ENCODE measurements at regions not wholly inside any gene's neighbourhood (a gene's known extent, or its start where the extent isn't known, plus 50 kb on each side); places are given as distances from the start of the nearest gene placed in this dataset.

- no peak overlapping the region for H3K27ac Mint-ChIP-seq (ENCODE audit: unreplicated experiment)
Measured at GRCh38 chrX:4253092-4253491, 539.6 kb upstream of the PRKX start.

GRCh38 chrX:4249401-4249800 lies 536.0 kb upstream of the PRKX start:
- no peak for DNase-seq (ENCODE audit: low spot score)
- TF ChIP-seq, protein P1, sequence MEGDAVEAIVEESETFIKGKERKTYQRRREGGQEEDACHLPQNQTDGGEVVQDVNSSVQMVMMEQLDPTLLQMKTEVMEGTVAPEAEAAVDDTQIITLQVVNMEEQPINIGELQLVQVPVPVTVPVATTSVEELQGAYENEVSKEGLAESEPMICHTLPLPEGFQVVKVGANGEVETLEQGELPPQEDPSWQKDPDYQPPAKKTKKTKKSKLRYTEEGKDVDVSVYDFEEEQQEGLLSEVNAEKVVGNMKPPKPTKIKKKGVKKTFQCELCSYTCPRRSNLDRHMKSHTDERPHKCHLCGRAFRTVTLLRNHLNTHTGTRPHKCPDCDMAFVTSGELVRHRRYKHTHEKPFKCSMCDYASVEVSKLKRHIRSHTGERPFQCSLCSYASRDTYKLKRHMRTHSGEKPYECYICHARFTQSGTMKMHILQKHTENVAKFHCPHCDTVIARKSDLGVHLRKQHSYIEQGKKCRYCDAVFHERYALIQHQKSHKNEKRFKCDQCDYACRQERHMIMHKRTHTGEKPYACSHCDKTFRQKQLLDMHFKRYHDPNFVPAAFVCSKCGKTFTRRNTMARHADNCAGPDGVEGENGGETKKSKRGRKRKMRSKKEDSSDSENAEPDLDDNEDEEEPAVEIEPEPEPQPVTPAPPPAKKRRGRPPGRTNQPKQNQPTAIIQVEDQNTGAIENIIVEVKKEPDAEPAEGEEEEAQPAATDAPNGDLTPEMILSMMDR (IDR thresholded peaks at IDR 0.05), result no peak
- no peak overlapping the region for H3K4me3 Mint-ChIP-seq (ENCODE audit: unreplicated experiment)
- H3K4me1 Mint-ChIP-seq (ENCODE audit: low read depth), result no peaks in the 10 kb centered on the region
- H3K27ac Mint-ChIP-seq (ENCODE audit: unreplicated experiment), result no peak overlapping the region
- H3K27me3 Mint-ChIP-seq (ENCODE audit: low read depth), result no peaks in the 10 kb centered on the region
- H3K9me3 Mint-ChIP-seq (ENCODE audit: low read depth), result peaks cover 7% of the 10 kb centered on the region
- H3K36me3 Mint-ChIP-seq (ENCODE audit: low read depth), result no peaks in the 10 kb centered on the region

More at GRCh38 chrX:4253092-4253491, 539.6 kb upstream of the PRKX start:
- Mint-ChIP-seq H3K4me1 (ENCODE audit: low read depth) (no peaks in the 10 kb centered on the region), H3K9me3 (ENCODE audit: low read depth) (peaks cover 4% of the 10 kb centered on the region), H3K36me3 (ENCODE audit: low read depth) (no peaks in the 10 kb centered on the region), H3K4me3 (ENCODE audit: unreplicated experiment) (no peak overlapping the region), H3K27me3 (ENCODE audit: low read depth) (no peaks in the 10 kb centered on the region)
- no peak for DNase-seq (ENCODE audit: low spot score)
- TF ChIP-seq, protein P1 (IDR thresholded peaks at IDR 0.05), result no peak

DNA sequence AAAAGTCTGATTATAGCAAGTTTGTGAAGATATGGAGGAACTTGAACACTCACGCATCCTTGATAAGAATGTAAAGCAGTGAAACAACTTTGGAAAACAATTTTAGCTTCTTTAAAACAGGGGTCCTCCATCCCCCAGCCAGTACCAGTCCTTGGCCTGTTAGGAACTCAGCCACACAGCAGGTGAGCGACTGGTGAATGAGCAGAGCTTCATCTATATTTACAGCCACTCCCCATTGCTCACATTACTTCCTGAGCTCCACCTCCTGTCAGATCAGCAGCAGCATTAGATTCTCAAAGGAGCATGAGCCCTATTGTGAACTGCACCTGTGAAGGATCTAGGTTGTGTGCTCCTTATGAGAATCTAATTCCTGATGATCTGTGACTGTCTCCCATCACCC lies 530.3 kb upstream of the PRKX start:
- H3K27me3 Mint-ChIP-seq (ENCODE audit: low read depth), result no peaks in the 10 kb centered on the region
- H3K4me1 Mint-ChIP-seq (ENCODE audit: low read depth), result no peaks in the 10 kb centered on the region
- peaks cover 2% of the 10 kb centered on the region for H3K9me3 Mint-ChIP-seq (ENCODE audit: low read depth)
- no peak overlapping the region for H3K27ac Mint-ChIP-seq (ENCODE audit: unreplicated experiment)
- TF ChIP-seq, protein P1 (IDR thresholded peaks at IDR 0.05), result no peak
- H3K36me3 Mint-ChIP-seq (ENCODE audit: low read depth), result no peaks in the 10 kb centered on the region
- no peak for DNase-seq (ENCODE audit: low spot score)
- H3K4me3 Mint-ChIP-seq (ENCODE audit: unreplicated experiment), result no peak overlapping the region

DNA sequence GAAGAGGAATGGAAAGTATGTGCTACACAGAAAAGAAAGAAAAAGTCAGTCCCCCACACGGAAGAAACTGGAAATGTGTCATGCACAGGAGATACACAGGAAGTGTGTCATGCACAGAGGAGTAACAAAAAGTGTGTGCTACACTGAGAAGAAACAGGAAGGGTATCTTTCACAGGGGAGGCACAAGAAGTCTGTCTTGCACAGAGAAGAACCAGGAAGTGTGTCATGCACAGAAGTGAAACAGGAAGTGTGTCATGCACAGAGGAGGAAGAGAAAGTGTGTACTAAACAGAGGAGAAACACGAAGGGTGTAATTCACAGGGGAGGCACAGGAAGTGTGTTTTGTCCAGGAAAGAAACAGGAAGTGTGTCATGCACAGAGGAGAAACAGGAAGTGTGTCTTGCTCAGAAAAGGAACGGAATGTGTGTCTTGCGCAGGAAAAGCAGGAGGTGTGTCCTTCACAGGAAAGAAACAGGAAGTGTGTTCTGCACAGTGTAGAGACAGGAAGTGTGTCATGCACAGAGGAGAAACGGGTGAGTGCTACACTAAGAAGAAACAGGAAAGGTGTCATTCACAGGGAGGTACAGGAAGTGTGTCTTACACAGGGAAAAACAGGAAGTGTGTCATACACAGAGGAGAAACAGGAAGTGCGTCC lies 527.2 kb upstream of the PRKX start:
- no peak overlapping the region for H3K4me3 Mint-ChIP-seq (ENCODE audit: unreplicated experiment)

GRCh38 chrX:4239650-4240540 lies 526.4 kb upstream of the PRKX start:
- no peak for DNase-seq (ENCODE audit: low spot score)
- no peaks in the 10 kb centered on the region for H3K36me3 Mint-ChIP-seq (ENCODE audit: low read depth)
- TF ChIP-seq, protein P1 (IDR thresholded peaks at IDR 0.05), result no peak
- H3K4me3 Mint-ChIP-seq (ENCODE audit: unreplicated experiment), result no peak overlapping the region
- no peaks in the 10 kb centered on the region for H3K4me1 Mint-ChIP-seq (ENCODE audit: low read depth)
- peaks cover 8% of the 10 kb centered on the region for H3K9me3 Mint-ChIP-seq (ENCODE audit: low read depth)
- H3K27me3 Mint-ChIP-seq (ENCODE audit: low read depth), result no peaks in the 10 kb centered on the region
- H3K27ac Mint-ChIP-seq (ENCODE audit: unreplicated experiment), result no peak overlapping the region

More for the DNA sequence above, 527.2 kb upstream of the PRKX start:
- no peaks in the 10 kb centered on the region for H3K4me1 Mint-ChIP-seq (ENCODE audit: low read depth)
- H3K36me3 Mint-ChIP-seq (ENCODE audit: low read depth), result no peaks in the 10 kb centered on the region
- DNase-seq (ENCODE audit: low spot score), result no peak
- no peak overlapping the region for H3K27ac Mint-ChIP-seq (ENCODE audit: unreplicated experiment)
- TF ChIP-seq, protein P1 (IDR thresholded peaks at IDR 0.05), result no peak
- H3K27me3 Mint-ChIP-seq (ENCODE audit: low read depth), result no peaks in the 10 kb centered on the region
- peaks cover 6% of the 10 kb centered on the region for H3K9me3 Mint-ChIP-seq (ENCODE audit: low read depth)
